ENCODE measurements at regions not wholly inside any gene's neighbourhood (a gene's known extent, or its start where the extent isn't known, plus 50 kb on each side); places are given as distances from the start of the nearest gene placed in this dataset.
"Not testable (repeated sequence)": the region's sequence is repeated elsewhere in the genome, so short reads cannot be mapped to it uniquely, and the experiment has no call there.

DNA sequence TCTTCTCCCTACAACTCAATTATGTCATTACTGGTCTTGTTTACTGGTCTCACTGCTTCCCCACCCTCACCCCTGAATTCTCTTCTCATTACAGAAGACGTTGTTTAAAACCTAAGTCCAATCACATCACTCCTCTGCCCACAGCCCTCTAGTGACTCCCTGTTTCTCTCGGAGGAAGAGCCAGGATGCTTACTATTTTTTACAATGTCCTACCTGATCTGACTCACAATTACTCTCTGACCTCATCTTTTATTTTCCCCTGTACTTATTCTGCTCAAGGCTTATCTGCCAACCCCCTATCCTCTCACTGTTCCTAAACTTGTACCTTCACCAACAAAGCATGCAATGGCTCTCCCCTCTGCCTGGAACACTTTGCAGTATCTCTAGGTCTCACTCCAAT lies 400.4 kb upstream of the PTCHD4 start:
- DNase-seq (ENCODE audit: low spot score), result no peak
- ATAC-seq (ENCODE audit: low FRiP score), result no peak
- TF ChIP-seq, protein P1, sequence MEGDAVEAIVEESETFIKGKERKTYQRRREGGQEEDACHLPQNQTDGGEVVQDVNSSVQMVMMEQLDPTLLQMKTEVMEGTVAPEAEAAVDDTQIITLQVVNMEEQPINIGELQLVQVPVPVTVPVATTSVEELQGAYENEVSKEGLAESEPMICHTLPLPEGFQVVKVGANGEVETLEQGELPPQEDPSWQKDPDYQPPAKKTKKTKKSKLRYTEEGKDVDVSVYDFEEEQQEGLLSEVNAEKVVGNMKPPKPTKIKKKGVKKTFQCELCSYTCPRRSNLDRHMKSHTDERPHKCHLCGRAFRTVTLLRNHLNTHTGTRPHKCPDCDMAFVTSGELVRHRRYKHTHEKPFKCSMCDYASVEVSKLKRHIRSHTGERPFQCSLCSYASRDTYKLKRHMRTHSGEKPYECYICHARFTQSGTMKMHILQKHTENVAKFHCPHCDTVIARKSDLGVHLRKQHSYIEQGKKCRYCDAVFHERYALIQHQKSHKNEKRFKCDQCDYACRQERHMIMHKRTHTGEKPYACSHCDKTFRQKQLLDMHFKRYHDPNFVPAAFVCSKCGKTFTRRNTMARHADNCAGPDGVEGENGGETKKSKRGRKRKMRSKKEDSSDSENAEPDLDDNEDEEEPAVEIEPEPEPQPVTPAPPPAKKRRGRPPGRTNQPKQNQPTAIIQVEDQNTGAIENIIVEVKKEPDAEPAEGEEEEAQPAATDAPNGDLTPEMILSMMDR (IDR thresholded peaks at IDR 0.05), result no peak

DNA sequence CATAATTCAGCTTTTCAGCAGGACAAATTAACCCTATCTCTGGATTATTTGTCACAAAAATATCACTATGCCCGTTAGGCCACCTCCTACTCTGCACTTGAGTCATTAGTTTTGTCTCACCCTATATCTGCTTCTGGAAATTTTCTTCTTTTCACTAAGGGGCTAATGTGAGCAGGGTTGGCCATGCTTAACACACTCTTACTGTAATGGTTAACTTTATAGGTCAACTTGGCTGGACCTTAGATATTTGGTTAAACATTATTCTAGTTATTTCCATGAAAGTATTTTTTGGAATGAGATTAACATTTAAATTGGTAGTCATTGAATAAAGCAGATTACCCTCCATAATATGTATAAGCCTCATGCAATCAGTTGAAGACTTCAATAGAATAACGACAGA lies 394.6 kb upstream of the PTCHD4 start:
- DNase-seq (ENCODE audit: low spot score) (no peak), ATAC-seq (ENCODE audit: low FRiP score) (no peak)
- TF ChIP-seq, protein P1 (IDR thresholded peaks at IDR 0.05), result no peak

DNA sequence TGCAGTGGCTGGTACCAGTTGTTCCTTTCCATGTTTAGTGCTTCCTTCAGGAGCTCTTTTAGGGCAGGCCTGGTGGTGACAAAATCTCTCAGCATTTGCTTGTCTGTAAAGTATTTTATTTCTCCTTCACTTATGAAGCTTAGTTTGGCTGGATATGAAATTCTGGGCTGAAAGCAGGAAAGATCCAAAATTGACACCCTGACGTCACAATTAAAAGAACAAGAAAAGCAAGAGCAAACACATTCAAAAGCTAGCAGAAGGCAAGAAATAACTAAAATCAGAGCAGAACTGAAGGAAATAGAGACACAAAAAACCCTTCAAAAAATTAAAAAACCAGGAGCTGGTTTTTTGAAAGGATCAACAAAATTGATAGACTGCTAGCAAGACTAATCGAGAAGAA lies 382.4 kb upstream of the PTCHD4 start:
- ATAC-seq (ENCODE audit: low FRiP score); DNase-seq (ENCODE audit: low spot score): not testable (repeated sequence)

DNA sequence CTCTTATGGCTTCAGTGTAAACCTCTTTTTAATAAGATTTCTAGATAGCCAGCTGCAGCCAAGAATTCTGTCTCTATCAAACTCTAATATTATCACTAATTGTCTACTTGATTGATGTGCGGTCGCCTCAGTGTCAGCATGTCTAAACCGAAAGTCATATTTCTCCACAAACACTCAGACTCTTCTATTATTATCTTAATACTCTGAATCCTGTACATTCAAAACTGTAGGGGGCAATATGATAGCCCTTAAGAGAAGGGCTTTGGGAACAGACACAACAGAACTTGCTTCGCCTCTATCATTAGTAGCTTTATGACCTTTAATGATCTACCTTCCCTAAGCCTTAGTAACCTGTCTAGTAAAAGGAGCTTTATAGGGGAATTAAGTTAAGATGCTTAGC lies 379.7 kb upstream of the PTCHD4 start:
- TF ChIP-seq, protein P1 (IDR thresholded peaks at IDR 0.05), result no peak
- DNase-seq (ENCODE audit: low spot score) (no peak), ATAC-seq (ENCODE audit: low FRiP score) (no peak)

DNA sequence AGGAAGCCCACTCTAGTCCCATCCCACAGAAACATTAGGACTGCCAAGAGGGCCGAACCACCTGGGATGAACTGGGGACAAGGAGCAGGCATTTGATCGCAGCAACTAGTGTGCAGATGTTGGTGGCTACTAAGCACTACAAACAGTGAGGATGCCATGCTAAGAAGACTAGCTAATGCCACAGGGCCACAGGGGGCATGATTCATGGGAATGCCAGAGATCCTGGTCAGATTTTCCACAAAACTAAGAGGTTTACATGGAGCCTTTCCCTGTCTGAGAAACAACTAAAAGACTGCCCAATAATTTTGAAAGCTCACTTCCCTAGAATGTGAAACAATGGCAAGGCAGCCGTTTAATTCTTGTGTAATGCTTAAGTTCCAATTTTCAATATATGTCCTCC lies 375.9 kb upstream of the PTCHD4 start:
- ATAC-seq (ENCODE audit: low FRiP score), result no peak
- DNase-seq (ENCODE audit: low spot score), result no peak
- TF ChIP-seq, protein P1 (IDR thresholded peaks at IDR 0.05), result no peak

DNA sequence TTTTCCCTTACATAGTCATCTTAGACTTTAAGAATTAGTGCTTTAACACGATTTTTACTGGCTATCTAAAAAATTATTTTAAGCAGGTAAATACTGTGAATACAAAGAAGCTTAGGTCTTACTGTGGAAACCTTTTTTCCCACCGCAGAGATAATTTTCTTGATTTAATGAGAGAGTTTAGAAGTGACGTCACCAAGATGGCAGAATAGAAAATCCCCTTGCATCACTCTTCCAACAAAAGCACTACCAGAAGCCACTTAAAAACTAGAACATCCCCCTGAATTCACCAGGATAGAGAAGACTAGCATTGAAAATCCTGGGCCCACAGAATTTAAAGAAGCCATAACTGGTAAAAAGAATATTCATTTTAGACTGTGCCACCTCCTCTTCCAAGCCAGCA lies 375.4 kb upstream of the PTCHD4 start:
- ATAC-seq (ENCODE audit: low FRiP score) (no peak), DNase-seq (ENCODE audit: low spot score) (no peak)
- TF ChIP-seq, protein P1 (IDR thresholded peaks at IDR 0.05), result no peak

DNA sequence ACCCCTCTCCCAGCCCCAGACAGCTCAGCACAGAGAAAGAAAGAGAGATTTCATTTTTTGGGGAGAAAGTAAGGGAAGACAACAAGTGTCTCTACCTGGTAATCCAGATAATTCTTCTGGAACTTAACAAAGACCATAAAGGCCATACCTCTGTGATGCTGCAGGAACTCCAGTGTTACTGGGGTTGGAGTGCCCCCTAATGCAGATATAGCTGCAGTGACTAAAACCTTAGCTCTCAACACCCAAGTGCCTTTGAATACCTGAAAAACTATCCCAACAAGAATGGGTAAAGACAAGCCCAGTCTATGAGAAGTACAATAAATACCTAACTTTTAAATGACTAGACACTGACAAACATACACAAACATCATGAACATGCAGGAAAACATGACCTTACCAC lies 365.3 kb upstream of the PTCHD4 start:
- TF ChIP-seq, protein P1 (IDR thresholded peaks at IDR 0.05), result no peak
- DNase-seq (ENCODE audit: low spot score) (no peak), ATAC-seq (ENCODE audit: low FRiP score) (no peak)

DNA sequence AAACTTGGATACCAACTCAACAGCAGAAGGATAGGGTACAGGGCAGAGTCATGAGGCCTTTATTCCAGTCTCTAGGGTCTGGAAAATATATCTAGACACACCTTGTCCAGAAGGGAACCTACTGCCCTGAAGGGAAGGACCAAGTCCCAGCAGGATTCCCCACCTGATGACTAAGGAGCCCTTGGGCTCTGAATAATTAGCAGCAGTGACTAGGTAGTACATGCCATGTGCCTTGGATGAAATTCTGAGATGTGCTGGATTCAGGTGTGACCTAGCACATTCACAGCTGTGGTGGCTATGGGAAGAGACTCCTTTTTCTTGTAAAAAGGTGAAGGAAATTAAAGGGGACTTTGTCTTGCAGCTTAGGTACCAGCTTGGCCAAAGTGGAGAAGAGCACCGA lies 364.3 kb upstream of the PTCHD4 start:
- ATAC-seq (ENCODE audit: low FRiP score), result no peak
- no peak for DNase-seq (ENCODE audit: low spot score)
- TF ChIP-seq, protein P1 (IDR thresholded peaks at IDR 0.05), result no peak

Data from omental fat pad (tissue), 3 donors.